Endodermal cell (in vitro differentiated cells): ENCODE measurements at regions not wholly inside any gene's neighbourhood (a gene's known extent, or its start where the extent isn't known, plus 50 kb on each side); places are given as distances from the start of the nearest gene placed in this dataset.

Experiments
- DNase-seq: peaks from one replicate; pipeline ENCODE4 v3.0.0-alpha.2; 2017
- H3K27ac ChIP-seq: 2 replicates; pipeline ENCODE4 v1.5.1; 2013; ENCODE audit warnings: mild to moderate bottlenecking, low read depth, low read length, moderate library complexity
- H3K27me3 ChIP-seq: 2 replicates; pipeline ENCODE4 v1.6.1; 2013; ENCODE audit warnings: mild to moderate bottlenecking, low read length, moderate library complexity; ENCODE audit not compliant: insufficient read depth, control insufficient read depth, poor library complexity, severe bottlenecking
- H3K36me3 ChIP-seq: 2 replicates; pipeline ENCODE4 v1.7.0; 2013; ENCODE audit warnings: mild to moderate bottlenecking, low read length, moderate library complexity; ENCODE audit not compliant: control insufficient read depth, insufficient read depth
- H3K4me1 ChIP-seq: one replicate; pipeline ENCODE4 v1.7.0; 2013; ENCODE audit warnings: low read length; ENCODE audit not compliant: control insufficient read depth, insufficient read depth
- H3K4me3 ChIP-seq: 2 replicates; pipeline ENCODE4 v1.5.1; 2013; ENCODE audit warnings: mild to moderate bottlenecking, low read length, moderate library complexity
- H3K9ac ChIP-seq: 2 replicates; pipeline ENCODE4 v1.6.1; 2013; ENCODE audit warnings: mild to moderate bottlenecking, low read length, moderate library complexity; ENCODE audit not compliant: poor library complexity, severe bottlenecking; ENCODE audit errors: extremely low read depth
- H3K9me3 ChIP-seq: 2 replicates; pipeline ENCODE4 v1.6.1; 2013; ENCODE audit warnings: mild to moderate bottlenecking, low read length, moderate library complexity; ENCODE audit not compliant: control insufficient read depth
- H3K27ac Mint-ChIP-seq: 2 replicates; pipeline ENCODE4 v1.8.0; 2020; ENCODE audit warnings: mixed read lengths
- H3K27me3 Mint-ChIP-seq: 2 replicates; pipeline ENCODE4 v1.8.0; 2021; ENCODE audit warnings: mild to moderate bottlenecking, mixed read lengths; ENCODE audit not compliant: insufficient read depth
- H3K36me3 Mint-ChIP-seq: 2 replicates; pipeline ENCODE4 v1.8.0; 2020; ENCODE audit warnings: low read depth, mixed read lengths
- H3K4me1 Mint-ChIP-seq: 2 replicates; pipeline ENCODE4 v1.8.0; 2020; ENCODE audit warnings: mixed read lengths
- H3K4me3 Mint-ChIP-seq: 2 replicates; pipeline ENCODE4 v1.8.0; 2020; ENCODE audit warnings: mild to moderate bottlenecking, moderate library complexity, mixed read lengths
- H3K9me3 Mint-ChIP-seq: 2 replicates; pipeline ENCODE4 v1.8.0; 2020; ENCODE audit warnings: mild to moderate bottlenecking, mixed read lengths
- CTCF ChIP-seq: fragments of 200-600 bp; sonication (generic); conservative IDR thresholded peaks from 2 replicates; pipeline ENCODE4 v1.5.0; 2021; ENCODE audit warnings: antibody characterized with exemption, mild to moderate bottlenecking
- WGBS, 2 experiments: methylation state at CpG; one replicate each; pipeline versions ENCODE4 v1.1.5 to v1.1.7; 2013; ENCODE audit warnings: missing lambda C conversion rate in 2 of 2, mixed read lengths in 1 of 2; ENCODE audit not compliant: insufficient coverage in 1 of 2, insufficient read length in 1 of 2; 5-methylcytosine and 5-hydroxymethylcytosine counted together

DNA sequence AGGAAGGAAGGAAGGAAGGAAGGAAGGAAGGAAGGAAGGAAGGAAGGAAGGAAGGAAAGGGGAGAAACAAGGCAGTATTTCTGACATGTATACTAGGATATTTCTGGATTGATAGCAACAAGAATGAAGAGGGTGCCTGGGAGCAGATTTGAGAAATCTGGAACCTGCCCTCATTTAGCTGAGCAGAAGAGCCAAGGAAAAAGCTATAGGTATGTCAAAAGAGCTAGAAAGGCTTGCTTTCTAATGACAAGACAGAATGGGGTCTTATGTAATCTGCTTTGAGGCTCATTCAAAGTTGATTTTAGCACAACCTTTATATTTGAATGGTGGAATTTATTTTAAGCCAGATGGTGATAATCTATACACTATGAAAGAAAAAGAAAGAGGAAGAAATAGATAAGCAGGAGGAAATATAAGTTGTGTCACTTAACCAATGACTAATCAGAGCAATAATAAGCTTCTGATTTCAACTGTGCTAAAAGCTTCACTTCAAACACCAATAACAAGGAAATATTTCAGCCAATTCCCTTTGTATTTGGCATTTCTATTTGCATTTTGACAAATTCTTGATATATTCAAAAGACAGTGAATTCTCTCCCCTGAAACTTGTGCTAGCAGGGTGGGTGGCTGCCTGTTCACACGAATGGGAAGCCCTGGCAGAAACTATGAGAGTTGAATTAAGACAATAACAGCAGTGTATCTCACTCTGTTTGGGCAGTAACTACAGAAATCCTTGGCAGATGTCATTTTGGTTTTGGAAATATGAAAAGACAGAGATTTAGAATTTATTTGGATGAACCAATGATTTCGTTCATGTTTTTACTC lies 76.3 kb upstream of the FLRT2 start:
- no peaks in the 10 kb centered on the region for H3K36me3 ChIP-seq
- H3K27ac Mint-ChIP-seq: no peak overlapping the region
- peaks cover 9% of the 10 kb centered on the region for H3K4me1 ChIP-seq
- no peak for TF ChIP-seq CTCF
- H3K9me3 ChIP-seq: no peaks in the 10 kb centered on the region
- WGBS, 2 experiments: 88 to 100% methylated on average over 1 of the region's 2 CpGs
- H3K9me3 Mint-ChIP-seq: peaks cover 1% of the 10 kb centered on the region
- H3K36me3 Mint-ChIP-seq: no peaks in the 10 kb centered on the region
- no peak overlapping the region for H3K4me3 Mint-ChIP-seq
- H3K4me1 Mint-ChIP-seq: peaks cover 17% of the 10 kb centered on the region
- no peaks in the 10 kb centered on the region for H3K27me3 Mint-ChIP-seq
- H3K9ac ChIP-seq: no peak overlapping the region
- no peak for DNase-seq
- H3K27ac ChIP-seq: no peak overlapping the region
- no peaks in the 10 kb centered on the region for H3K27me3 ChIP-seq
- H3K4me3 ChIP-seq: no peak overlapping the region

DNA sequence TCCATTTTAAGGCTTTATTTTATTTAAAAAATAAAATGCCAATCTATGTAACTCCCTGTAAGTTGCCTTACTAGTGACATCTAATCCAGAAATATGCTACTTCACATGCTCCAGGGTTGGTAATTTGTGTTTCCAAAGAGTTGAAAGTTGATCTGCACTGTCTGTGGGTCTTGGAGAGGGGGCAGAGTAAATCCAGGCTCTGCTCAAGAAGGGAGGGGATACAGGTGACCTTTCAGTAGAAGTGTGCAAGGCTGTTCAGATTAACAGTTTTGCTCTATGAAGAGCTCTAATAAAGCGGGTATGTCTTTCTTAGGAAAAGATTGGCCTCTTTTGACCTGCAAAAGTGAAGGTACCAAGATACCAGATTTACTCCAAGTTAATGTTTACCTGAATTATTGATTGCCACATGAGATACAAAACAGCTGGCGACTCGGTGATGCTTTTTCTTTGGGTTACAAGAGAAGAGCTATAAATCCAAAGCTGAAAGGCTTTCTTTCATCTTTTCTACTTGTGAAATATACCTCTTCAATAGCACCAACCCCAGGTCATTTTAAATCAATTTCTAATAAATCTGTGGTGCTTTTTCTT lies 75.6 kb upstream of the FLRT2 start:
- TF ChIP-seq CTCF: no peak
- Histone ChIP-seq H3K36me3 (no peaks in the 10 kb centered on the region), H3K4me3 (no peak overlapping the region), H3K4me1 (peaks cover 9% of the 10 kb centered on the region), H3K9ac (no peak overlapping the region), H3K27me3 (no peaks in the 10 kb centered on the region), H3K9me3 (no peaks in the 10 kb centered on the region), H3K27ac (no peak overlapping the region)
- no peak overlapping the region for H3K27ac Mint-ChIP-seq
- no peaks in the 10 kb centered on the region for H3K27me3 Mint-ChIP-seq
- DNase-seq: no peak
- 89 to 93% methylated on average over 1 to 3 of the region's 3 CpGs for WGBS, 2 experiments
- peaks cover 1% of the 10 kb centered on the region for H3K9me3 Mint-ChIP-seq
- H3K4me1 Mint-ChIP-seq: peaks cover 17% of the 10 kb centered on the region
- H3K4me3 Mint-ChIP-seq: no peak overlapping the region
- no peaks in the 10 kb centered on the region for H3K36me3 Mint-ChIP-seq

DNA sequence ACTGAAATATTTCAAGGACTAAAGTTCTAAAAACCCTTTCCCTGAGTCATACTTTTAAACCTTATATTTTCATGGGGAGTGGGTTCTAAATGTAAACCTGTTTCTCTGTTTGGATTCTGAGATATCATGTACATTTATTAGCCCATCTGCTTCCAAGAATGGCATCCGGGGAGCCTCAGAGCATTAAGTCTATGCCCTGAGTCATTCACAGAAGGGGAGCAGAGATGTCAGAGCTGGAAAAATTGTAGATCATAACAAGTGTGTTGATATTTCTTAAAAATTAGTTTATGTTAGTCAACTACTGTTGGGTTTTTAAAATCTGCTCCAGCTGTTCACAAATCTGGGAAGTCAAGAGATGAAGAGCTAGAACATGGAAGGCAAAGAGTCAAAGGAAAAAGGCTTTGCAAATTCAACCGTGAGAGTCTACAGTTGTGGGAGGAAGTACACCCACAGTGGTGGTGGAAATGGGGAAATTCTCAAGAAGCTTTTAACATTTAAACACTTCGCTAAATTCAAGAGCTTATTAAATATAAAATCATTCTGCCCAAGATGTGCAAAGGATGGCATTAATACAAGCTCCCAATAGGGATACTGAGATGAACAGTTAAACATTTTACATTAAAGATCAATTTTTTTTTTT lies 70.5 kb upstream of the FLRT2 start:
- H3K4me1 ChIP-seq: peaks cover 7% of the 10 kb centered on the region
- no peak overlapping the region for H3K9ac ChIP-seq
- 91 to 100% methylated on average over 1 to 2 of the region's 3 CpGs for WGBS, 2 experiments
- H3K36me3 ChIP-seq: no peaks in the 10 kb centered on the region
- Mint-ChIP-seq H3K9me3 (no peaks in the 10 kb centered on the region), H3K27me3 (no peaks in the 10 kb centered on the region), H3K36me3 (no peaks in the 10 kb centered on the region), H3K4me3 (no peak overlapping the region), H3K4me1 (peaks cover 17% of the 10 kb centered on the region), H3K27ac (no peak overlapping the region)
- H3K4me3 ChIP-seq: no peak overlapping the region
- H3K27ac ChIP-seq: no peak overlapping the region
- no peak for DNase-seq
- TF ChIP-seq CTCF: no peak
- H3K9me3 ChIP-seq: no peaks in the 10 kb centered on the region
- H3K27me3 ChIP-seq: no peaks in the 10 kb centered on the region
